CD4-positive, alpha-beta T cell treated with Interferon alpha-2 for 1 hour (primary cell): ENCODE measurements at regions not wholly inside any gene's neighbourhood (a gene's known extent, or its start where the extent isn't known, plus 50 kb on each side); places are given as distances from the start of the nearest gene placed in this dataset.
"Not testable (repeated sequence)": the region's sequence is repeated elsewhere in the genome, so short reads cannot be mapped to it uniquely, and the experiment has no call there.

Experiments used
- DNase-seq, 2 donors: peaks; one replicate each; pipeline ENCODE4 v3.0.0-alpha.2; 2020 to 2022

DNA sequence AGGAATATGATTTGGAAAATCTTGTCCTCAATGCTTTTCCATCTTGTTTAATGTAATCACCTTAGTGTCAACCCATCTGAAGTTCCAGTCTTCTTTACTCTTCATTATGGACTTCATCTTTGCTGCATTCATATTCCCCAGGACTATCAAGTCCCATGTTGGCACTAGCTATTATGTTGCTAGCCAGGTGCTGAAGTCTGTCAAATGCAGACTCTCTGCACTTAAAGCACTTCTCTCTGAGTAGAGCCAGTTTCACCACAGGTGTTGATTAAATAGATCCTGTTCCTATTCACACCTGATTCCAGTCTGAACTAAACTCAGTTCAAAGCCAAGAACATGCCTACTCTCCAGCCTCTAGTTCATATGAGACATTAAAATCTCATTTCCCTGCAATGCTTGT lies 75.0 kb upstream of the PKN2 start:
- DNase-seq, result no peak

DNA sequence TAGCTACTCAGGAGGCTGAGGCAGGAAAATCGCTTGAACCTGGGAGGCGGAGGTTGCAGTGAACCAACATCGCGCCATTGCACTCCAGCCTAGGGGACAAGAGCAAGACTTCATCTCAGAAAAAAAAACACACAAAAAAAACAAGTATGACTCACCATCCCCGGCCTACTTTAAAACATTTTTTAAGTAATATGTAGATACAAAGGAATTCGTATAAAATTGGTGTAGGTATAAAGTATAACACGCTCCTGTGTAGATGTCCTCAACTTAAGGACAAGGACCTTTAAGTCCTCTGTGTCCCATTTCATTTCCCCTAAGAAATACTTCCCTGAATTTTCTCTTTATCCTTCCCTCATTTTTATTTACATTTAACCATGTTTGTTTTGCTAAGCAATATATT lies 73.4 kb upstream of the PKN2 start:
- DNase-seq, result no peak

DNA sequence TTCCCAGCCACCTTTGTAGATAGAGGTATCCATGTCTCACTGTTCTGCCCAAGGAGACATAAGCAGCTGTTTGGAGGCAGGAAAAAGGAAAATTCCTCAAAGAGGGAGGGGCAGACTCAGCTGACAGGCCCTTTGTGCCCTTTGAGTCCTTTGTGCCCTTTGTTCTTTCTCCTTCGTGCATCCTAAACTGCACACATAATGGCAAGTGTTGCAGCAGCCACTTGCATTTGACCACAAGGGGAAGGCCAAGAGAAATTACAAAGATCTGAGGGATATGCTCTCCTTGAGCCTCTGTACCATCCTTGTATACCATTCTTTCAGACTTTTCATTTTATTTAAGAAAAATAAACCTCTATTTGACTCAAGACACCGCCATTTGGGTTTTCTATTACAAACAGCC lies 71.8 kb upstream of the PKN2 start:
- no peak for DNase-seq

DNA sequence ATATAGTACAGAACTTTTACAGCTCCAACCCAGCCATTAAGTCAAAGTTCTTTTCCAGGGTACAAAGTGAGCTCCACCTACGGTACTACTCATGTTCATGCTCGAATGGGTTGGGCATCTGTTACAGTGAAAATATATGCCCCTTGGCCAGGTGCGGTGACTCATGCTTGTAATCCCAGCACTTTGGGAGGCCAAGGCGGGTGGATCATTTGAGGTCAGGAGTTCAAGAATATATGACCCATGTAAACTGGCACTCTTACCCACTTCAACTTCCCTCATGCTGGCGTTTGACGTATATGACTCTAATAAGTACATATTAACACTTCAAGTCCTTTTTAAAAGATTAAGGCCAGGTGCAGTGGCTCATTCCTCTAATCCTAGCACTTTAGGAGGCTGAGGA lies 71.3 kb upstream of the PKN2 start:
- DNase-seq, result no peak

DNA sequence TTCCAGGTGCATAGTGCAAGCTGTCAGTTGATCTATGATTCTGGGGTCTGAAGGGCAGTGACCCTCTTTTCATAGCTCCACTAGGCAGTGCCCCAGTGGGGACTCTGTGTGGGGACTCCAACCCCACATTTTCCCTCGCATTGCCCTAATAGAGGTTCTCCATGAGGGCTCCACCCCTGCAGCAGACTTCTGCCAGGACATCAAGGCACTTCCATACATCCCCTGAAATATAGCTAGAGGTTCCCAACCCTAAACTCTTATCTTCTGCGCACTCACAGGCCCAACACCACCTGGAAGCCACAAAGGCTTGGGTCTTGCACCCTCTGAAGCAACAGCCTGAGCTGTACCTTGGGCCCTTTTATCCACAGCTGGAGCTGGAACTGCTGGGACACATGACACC lies 65.7 kb upstream of the PKN2 start:
- DNase-seq, result no peak

DNA sequence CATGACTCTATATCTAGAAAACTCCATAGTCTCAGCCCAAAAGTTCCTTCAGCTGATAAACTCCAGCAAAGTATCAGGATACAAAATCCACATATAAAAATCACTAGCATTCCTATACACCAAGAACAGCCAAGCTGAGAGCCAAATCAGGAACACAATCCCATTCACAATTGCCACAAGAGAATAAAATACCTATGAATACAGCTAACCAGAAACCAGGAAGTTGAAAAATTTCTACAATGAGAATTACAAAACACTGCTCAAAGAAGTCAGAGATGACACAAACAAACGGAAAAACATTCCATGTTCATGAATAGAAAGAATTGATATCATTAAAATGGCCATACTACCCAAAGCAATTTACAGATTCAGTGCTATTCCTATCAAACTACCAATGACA lies 61.0 kb upstream of the PKN2 start:
- not testable (repeated sequence) for DNase-seq
